WTC11 (cell line): ENCODE measurements at regions not wholly inside any gene's neighbourhood (a gene's known extent, or its start where the extent isn't known, plus 50 kb on each side); places are given as distances from the start of the nearest gene placed in this dataset.

Source experiments
- ATAC-seq: fragments of 200-7000 bp; cut with Tn5 transposase; 2 replicates; pipeline ENCODE4 v1.10.0; 2021; ENCODE audit warnings: mild to moderate bottlenecking, moderate library complexity
- CTCF ChIA-PET: fragments of 300-600 bp; sonication (Branson Sonifier 250); formaldehyde crosslinking; loops from one replicate; lab custom pipeline; 2021; ENCODE audit warnings: antibody characterized with exemption; lab: Charles Lee
- POLR2A ChIA-PET: fragments of 350-600 bp; sonication (Branson Sonifier 250); formaldehyde crosslinking; loops from one replicate; lab custom pipeline; 2021; ENCODE audit warnings: antibody characterized with exemption; lab: Charles Lee
- DNase-seq: peaks from one replicate; pipeline ENCODE4 v3.0.0; 2021; ENCODE audit warnings: low spot score
- H3K27ac Mint-ChIP-seq: 2 replicates; pipeline ENCODE4 v1.8.0; 2021; ENCODE audit warnings: mixed read lengths
- H3K27me3 Mint-ChIP-seq: 2 replicates; pipeline ENCODE4 v1.8.0; 2021; ENCODE audit warnings: low read depth, mild to moderate bottlenecking, moderate library complexity, mixed read lengths
- H3K36me3 Mint-ChIP-seq: 2 replicates; pipeline ENCODE4 v1.8.0; 2021; ENCODE audit warnings: mixed read lengths
- H3K4me1 Mint-ChIP-seq: 2 replicates; pipeline ENCODE4 v1.8.0; 2022; ENCODE audit warnings: mixed read lengths
- H3K4me3 Mint-ChIP-seq: 2 replicates; pipeline ENCODE4 v1.8.0; 2021; ENCODE audit warnings: mild to moderate bottlenecking, moderate library complexity, mixed read lengths
- H3K9me3 Mint-ChIP-seq: 2 replicates; pipeline ENCODE4 v1.8.0; 2021; ENCODE audit warnings: mixed read lengths
- KAT7 ChIP-seq: sonication (generic); formaldehyde crosslinking; IDR thresholded peaks from 2 replicates; pipeline ENCODE4 v1.8.1; 2023; ENCODE audit warnings: missing genetic modification reagents, mild to moderate bottlenecking, borderline replicate concordance
- NR3C1 ChIP-seq: sonication (generic); formaldehyde crosslinking; conservative IDR thresholded peaks from 2 replicates; pipeline ENCODE4 v1.8.1; 2023; ENCODE audit warnings: low read depth, mild to moderate bottlenecking, missing genetic modification reagents
- TEAD4 ChIP-seq: sonication (generic); formaldehyde crosslinking; IDR thresholded peaks from 2 replicates; pipeline ENCODE4 v1.8.0; 2022; ENCODE audit warnings: mild to moderate bottlenecking, missing genetic modification reagents
- ZNF232 ChIP-seq: sonication (generic); formaldehyde crosslinking; IDR thresholded peaks from 2 replicates; pipeline ENCODE4 v1.8.0; 2022; ENCODE audit warnings: mild to moderate bottlenecking, missing genetic modification reagents
- ZNF263 ChIP-seq: sonication (generic); formaldehyde crosslinking; IDR thresholded peaks from 2 replicates; pipeline ENCODE4 v1.8.1; 2022; ENCODE audit warnings: low read depth, mild to moderate bottlenecking, moderate library complexity, missing genetic modification reagents
- ZNF317 ChIP-seq: sonication (generic); formaldehyde crosslinking; IDR thresholded peaks from 2 replicates; pipeline ENCODE4 v1.8.1; 2023; ENCODE audit warnings: low read depth, mild to moderate bottlenecking, moderate library complexity, missing genetic modification reagents, borderline replicate concordance
- ZNF423 ChIP-seq: fragments of 250-450 bp; sonication (Bioruptor Pico); IDR thresholded peaks from 2 replicates; pipeline ENCODE4 v2.1.2; 2022; ENCODE audit warnings: mild to moderate bottlenecking, moderate library complexity
- TF ChIP-seq, protein P1 (sequence below): fragments of 250-450 bp; sonication (Bioruptor Pico); IDR thresholded peaks from 2 replicates; pipeline ENCODE4 v2.1.2; 2022; ENCODE audit warnings: mild to moderate bottlenecking, moderate library complexity
- TF ChIP-seq, protein P2 (sequence below): sonication (generic); formaldehyde crosslinking; IDR thresholded peaks from 2 replicates; pipeline ENCODE4 v1.8.0; 2022; ENCODE audit warnings: mild to moderate bottlenecking, missing genetic modification reagents
- TF ChIP-seq, protein P3 (sequence below): sonication (generic); formaldehyde crosslinking; IDR thresholded peaks from 2 replicates; pipeline ENCODE4 v1.8.0; 2023; ENCODE audit warnings: mild to moderate bottlenecking, missing genetic modification reagents
- TF ChIP-seq, protein P4 (sequence below): sonication (generic); formaldehyde crosslinking; IDR thresholded peaks from 2 replicates; pipeline ENCODE4 v1.8.1; 2022; ENCODE audit warnings: missing genetic modification reagents, borderline replicate concordance
- TF ChIP-seq, protein P5 (sequence below): fragments of 200-600 bp; IDR thresholded peaks from 2 replicates; pipeline ENCODE4 v1.8.0; 2022; ENCODE audit warnings: antibody characterized with exemption
- TF ChIP-seq, protein P6 (sequence below): fragments of 250-450 bp; sonication (Bioruptor Pico); IDR thresholded peaks from 2 replicates; pipeline ENCODE4 v1.9.0; 2021; ENCODE audit warnings: mild to moderate bottlenecking

DNA sequence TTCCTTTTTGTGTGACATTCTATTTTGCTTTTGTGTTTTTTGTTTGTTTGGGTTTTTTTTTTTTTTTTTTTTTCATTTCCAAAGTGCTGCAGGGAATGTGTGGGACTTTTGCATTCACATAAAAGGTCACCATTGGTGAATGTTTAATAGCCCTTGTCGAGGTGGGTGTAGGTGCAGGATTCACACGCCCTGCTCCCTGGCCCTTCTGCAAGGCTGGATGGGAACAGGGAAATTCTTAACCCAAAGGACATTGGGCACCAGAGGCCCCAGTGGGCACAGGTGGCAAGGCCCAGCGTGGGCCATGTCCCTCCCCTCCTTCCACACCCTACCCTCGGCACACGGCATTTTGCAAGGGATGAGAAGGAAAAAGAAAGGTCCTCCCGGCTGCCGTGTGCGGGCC, 50.4 kb upstream of the NOTCH1 start:
- ChIA-PET CTCF (no interaction called here), POLR2A (no interaction called here)
- peak overlapping the region; percentile 19; the same call in 1 of the 2 replicates for H3K27ac Mint-ChIP-seq
- peaks cover 13% of the 10 kb centered on the region for H3K9me3 Mint-ChIP-seq
- no peaks in the 10 kb centered on the region for H3K36me3 Mint-ChIP-seq
- no peak overlapping the region for H3K4me3 Mint-ChIP-seq
- peaks cover 8% of the 10 kb centered on the region for H3K27me3 Mint-ChIP-seq
- peaks cover 13% of the 10 kb centered on the region for H3K4me1 Mint-ChIP-seq
- TF ChIP-seq ZNF263 (CRISPR knock-in tag) = no peak
- TF ChIP-seq, protein P1, sequence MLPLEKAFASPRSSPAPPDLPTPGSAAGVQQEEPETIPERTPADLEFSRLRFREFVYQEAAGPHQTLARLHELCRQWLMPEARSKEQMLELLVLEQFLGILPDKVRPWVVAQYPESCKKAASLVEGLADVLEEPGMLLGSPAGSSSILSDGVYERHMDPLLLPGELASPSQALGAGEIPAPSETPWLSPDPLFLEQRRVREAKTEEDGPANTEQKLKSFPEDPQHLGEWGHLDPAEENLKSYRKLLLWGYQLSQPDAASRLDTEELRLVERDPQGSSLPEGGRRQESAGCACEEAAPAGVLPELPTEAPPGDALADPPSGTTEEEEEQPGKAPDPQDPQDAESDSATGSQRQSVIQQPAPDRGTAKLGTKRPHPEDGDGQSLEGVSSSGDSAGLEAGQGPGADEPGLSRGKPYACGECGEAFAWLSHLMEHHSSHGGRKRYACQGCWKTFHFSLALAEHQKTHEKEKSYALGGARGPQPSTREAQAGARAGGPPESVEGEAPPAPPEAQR = no peak
- no peak for TF ChIP-seq ZNF232 (CRISPR knock-in tag)
- TF ChIP-seq, protein P2, sequence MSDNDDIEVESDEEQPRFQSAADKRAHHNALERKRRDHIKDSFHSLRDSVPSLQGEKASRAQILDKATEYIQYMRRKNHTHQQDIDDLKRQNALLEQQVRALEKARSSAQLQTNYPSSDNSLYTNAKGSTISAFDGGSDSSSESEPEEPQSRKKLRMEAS (CRISPR knock-in tag) = no peak
- TF ChIP-seq, protein P3, sequence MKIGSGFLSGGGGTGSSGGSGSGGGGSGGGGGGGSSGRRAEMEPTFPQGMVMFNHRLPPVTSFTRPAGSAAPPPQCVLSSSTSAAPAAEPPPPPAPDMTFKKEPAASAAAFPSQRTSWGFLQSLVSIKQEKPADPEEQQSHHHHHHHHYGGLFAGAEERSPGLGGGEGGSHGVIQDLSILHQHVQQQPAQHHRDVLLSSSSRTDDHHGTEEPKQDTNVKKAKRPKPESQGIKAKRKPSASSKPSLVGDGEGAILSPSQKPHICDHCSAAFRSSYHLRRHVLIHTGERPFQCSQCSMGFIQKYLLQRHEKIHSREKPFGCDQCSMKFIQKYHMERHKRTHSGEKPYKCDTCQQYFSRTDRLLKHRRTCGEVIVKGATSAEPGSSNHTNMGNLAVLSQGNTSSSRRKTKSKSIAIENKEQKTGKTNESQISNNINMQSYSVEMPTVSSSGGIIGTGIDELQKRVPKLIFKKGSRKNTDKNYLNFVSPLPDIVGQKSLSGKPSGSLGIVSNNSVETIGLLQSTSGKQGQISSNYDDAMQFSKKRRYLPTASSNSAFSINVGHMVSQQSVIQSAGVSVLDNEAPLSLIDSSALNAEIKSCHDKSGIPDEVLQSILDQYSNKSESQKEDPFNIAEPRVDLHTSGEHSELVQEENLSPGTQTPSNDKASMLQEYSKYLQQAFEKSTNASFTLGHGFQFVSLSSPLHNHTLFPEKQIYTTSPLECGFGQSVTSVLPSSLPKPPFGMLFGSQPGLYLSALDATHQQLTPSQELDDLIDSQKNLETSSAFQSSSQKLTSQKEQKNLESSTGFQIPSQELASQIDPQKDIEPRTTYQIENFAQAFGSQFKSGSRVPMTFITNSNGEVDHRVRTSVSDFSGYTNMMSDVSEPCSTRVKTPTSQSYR (CRISPR knock-in tag) = no peak
- TF ChIP-seq TEAD4 (CRISPR knock-in tag) = no peak
- TF ChIP-seq, protein P4, sequence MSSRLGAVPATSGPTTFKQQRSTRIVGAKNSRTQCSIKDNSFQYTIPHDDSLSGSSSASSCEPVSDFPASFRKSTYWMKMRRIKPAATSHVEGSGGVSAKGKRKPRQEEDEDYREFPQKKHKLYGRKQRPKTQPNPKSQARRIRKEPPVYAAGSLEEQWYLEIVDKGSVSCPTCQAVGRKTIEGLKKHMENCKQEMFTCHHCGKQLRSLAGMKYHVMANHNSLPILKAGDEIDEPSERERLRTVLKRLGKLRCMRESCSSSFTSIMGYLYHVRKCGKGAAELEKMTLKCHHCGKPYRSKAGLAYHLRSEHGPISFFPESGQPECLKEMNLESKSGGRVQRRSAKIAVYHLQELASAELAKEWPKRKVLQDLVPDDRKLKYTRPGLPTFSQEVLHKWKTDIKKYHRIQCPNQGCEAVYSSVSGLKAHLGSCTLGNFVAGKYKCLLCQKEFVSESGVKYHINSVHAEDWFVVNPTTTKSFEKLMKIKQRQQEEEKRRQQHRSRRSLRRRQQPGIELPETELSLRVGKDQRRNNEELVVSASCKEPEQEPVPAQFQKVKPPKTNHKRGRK (CRISPR knock-in tag) = no peak
- no peak for TF ChIP-seq ZNF317 (CRISPR knock-in tag)
- TF ChIP-seq ZNF423 = no peak
- no peak for TF ChIP-seq KAT7 (CRISPR knock-in tag)
- TF ChIP-seq, protein P5, sequence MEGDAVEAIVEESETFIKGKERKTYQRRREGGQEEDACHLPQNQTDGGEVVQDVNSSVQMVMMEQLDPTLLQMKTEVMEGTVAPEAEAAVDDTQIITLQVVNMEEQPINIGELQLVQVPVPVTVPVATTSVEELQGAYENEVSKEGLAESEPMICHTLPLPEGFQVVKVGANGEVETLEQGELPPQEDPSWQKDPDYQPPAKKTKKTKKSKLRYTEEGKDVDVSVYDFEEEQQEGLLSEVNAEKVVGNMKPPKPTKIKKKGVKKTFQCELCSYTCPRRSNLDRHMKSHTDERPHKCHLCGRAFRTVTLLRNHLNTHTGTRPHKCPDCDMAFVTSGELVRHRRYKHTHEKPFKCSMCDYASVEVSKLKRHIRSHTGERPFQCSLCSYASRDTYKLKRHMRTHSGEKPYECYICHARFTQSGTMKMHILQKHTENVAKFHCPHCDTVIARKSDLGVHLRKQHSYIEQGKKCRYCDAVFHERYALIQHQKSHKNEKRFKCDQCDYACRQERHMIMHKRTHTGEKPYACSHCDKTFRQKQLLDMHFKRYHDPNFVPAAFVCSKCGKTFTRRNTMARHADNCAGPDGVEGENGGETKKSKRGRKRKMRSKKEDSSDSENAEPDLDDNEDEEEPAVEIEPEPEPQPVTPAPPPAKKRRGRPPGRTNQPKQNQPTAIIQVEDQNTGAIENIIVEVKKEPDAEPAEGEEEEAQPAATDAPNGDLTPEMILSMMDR = no peak
- TF ChIP-seq, protein P6, sequence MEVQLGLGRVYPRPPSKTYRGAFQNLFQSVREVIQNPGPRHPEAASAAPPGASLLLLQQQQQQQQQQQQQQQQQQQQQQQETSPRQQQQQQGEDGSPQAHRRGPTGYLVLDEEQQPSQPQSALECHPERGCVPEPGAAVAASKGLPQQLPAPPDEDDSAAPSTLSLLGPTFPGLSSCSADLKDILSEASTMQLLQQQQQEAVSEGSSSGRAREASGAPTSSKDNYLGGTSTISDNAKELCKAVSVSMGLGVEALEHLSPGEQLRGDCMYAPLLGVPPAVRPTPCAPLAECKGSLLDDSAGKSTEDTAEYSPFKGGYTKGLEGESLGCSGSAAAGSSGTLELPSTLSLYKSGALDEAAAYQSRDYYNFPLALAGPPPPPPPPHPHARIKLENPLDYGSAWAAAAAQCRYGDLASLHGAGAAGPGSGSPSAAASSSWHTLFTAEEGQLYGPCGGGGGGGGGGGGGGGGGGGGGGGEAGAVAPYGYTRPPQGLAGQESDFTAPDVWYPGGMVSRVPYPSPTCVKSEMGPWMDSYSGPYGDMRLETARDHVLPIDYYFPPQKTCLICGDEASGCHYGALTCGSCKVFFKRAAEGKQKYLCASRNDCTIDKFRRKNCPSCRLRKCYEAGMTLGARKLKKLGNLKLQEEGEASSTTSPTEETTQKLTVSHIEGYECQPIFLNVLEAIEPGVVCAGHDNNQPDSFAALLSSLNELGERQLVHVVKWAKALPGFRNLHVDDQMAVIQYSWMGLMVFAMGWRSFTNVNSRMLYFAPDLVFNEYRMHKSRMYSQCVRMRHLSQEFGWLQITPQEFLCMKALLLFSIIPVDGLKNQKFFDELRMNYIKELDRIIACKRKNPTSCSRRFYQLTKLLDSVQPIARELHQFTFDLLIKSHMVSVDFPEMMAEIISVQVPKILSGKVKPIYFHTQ (CRISPR knock-in tag) = no peak
- TF ChIP-seq NR3C1 (CRISPR knock-in tag) = no peak
- ATAC-seq (no peak), DNase-seq (no peak)
